A549 (cell line): ENCODE measurements at regions not wholly inside any gene's neighbourhood (a gene's known extent, or its start where the extent isn't known, plus 50 kb on each side); places are given as distances from the start of the nearest gene placed in this dataset.

Experiments used
- ATAC-seq, 2 experiments: fragments of 200-7000 bp in 1 of 2; fragments of >200 bp in 1 of 2; cut with Nextera tagmentation in 1 of 2; cut with Tn5 transposase in 1 of 2; 3 replicates each; pipeline versions ENCODE4 v1.8.0 to v1.9.1; 2018 to 2020; ENCODE audit warnings: mild to moderate bottlenecking in 1 of 2, moderate library complexity in 1 of 2
- CTCF ChIA-PET: fragments of 300-600 bp; sonication (Branson Sonifier 250); formaldehyde crosslinking; extraction: SDS; loops from one replicate; lab custom pipeline; 2021; ENCODE audit warnings: antibody characterized with exemption, inconsistent platforms; lab: Yijun Ruan, JAX
- POLR2A ChIA-PET: fragments of 350-600 bp; formaldehyde crosslinking; extraction: SDS; loops from one replicate; lab custom pipeline; 2021; ENCODE audit warnings: antibody characterized with exemption, inconsistent platforms; lab: Yijun Ruan, JAX
- DNase-seq, 2 experiments: peaks; one replicate each; pipeline versions ENCODE4 v3.0.0 to v3.0.0-alpha.2; 2011 to 2016; ENCODE audit warnings: low read depth in 1 of 2, low spot score in 1 of 2
- FAIRE-seq: peaks from 2 replicates; lab custom pipeline; 2011; peaks lifted over from hg19 to GRCh38; lab: Jason Lieb, UNC
- H3K27ac ChIP-seq, 2 experiments: fragments of >200 bp; sonication (Bioruptor Twin); formaldehyde crosslinking; 3 replicates each; pipeline ENCODE4 v1.5.1; 2016 to 2017
- H3K4me1 ChIP-seq: fragments of >200 bp; sonication (Bioruptor Twin); formaldehyde crosslinking; 3 replicates; pipeline ENCODE4 v1.6.1; 2016
- H3K4me2 ChIP-seq: fragments of >200 bp; sonication (Bioruptor Twin); formaldehyde crosslinking; 3 replicates; pipeline ENCODE4 v1.6.1; 2016
- H3K4me3 ChIP-seq: fragments of >200 bp; sonication (Bioruptor Twin); formaldehyde crosslinking; 3 replicates; pipeline ENCODE4 v1.5.1; 2016
- H3K9me3 ChIP-seq: fragments of >200 bp; sonication (Bioruptor Twin); formaldehyde crosslinking; 3 replicates; pipeline ENCODE4 v1.6.1; 2016
- ATOH8 ChIP-seq: fragments of 250-450 bp; sonication (Bioruptor Pico); IDR thresholded peaks from 2 replicates; pipeline ENCODE4 v1.5.0; 2020; ENCODE audit warnings: low read depth, mild to moderate bottlenecking, moderate library complexity
- CBX2 ChIP-seq: fragments of 200-600 bp; sonication (generic); IDR thresholded peaks from 2 replicates; pipeline ENCODE4 v1.6.1; 2016; ENCODE audit warnings: low read depth, mild to moderate bottlenecking, borderline replicate concordance
- CBX8 ChIP-seq: fragments of 200-600 bp; sonication (generic); IDR thresholded peaks from 2 replicates; pipeline ENCODE4 v1.6.1; 2016
- CEBPB ChIP-seq, 2 experiments: fragments of >200 bp in 1 of 2; sonication (Bioruptor Twin) in 1 of 2; formaldehyde crosslinking in 1 of 2; IDR thresholded peaks; 2 replicates each; pipeline ENCODE4 v1.6.1; 2012 to 2016
- EHMT2 ChIP-seq: fragments of 200-600 bp; sonication (generic); IDR thresholded peaks from 2 replicates; pipeline ENCODE4 v1.6.1; 2016; ENCODE audit warnings: antibody characterized with exemption, low read depth, mild to moderate bottlenecking, moderate library complexity
- HDAC2 ChIP-seq: fragments of 200-600 bp; sonication (generic); IDR thresholded peaks from 2 replicates; pipeline ENCODE4 v1.6.1; 2016
- HOXA7 ChIP-seq: fragments of 250-450 bp; sonication (Bioruptor Pico); IDR thresholded peaks from 2 replicates; pipeline ENCODE4 v1.5.0; 2020; ENCODE audit warnings: mild to moderate bottlenecking, moderate library complexity
- HOXB5 ChIP-seq: fragments of 250-450 bp; sonication (Bioruptor Pico); IDR thresholded peaks from 2 replicates; pipeline ENCODE4 v1.5.0; 2020; ENCODE audit warnings: mild to moderate bottlenecking, moderate library complexity
- JUN ChIP-seq, 2 experiments: fragments of >200 bp; sonication (Bioruptor Twin); formaldehyde crosslinking; IDR thresholded peaks; 2 replicates in 1 of 2; 3 replicates in 1 of 2; pipeline ENCODE4 v1.6.1; 2016 to 2017
- KDM1A ChIP-seq: fragments of 200-600 bp; sonication (generic); IDR thresholded peaks from 2 replicates; pipeline ENCODE4 v1.6.1; 2016; ENCODE audit warnings: low read depth, mild to moderate bottlenecking
- KDM5A ChIP-seq: fragments of 200-600 bp; sonication (generic); IDR thresholded peaks from 2 replicates; pipeline ENCODE4 v1.6.1; 2016; ENCODE audit warnings: antibody characterized with exemption, mild to moderate bottlenecking
- MAFK ChIP-seq: fragments of 450-650 bp; IDR thresholded peaks from 2 replicates; pipeline ENCODE4 v1.6.1; 2014; ENCODE audit not compliant: partially characterized antibody
- NPAS2 ChIP-seq: fragments of 250-450 bp; sonication (Bioruptor Pico); IDR thresholded peaks from 2 replicates; pipeline ENCODE4 v1.8.0; 2022; ENCODE audit warnings: mild to moderate bottlenecking, moderate library complexity, borderline replicate concordance
- PHF8 ChIP-seq: fragments of 200-600 bp; sonication (generic); IDR thresholded peaks from 2 replicates; pipeline ENCODE4 v1.6.1; 2016; ENCODE audit warnings: low read depth, mild to moderate bottlenecking, antibody characterized with exemption, moderate library complexity, borderline replicate concordance
- RARB ChIP-seq: fragments of 250-450 bp; sonication (Bioruptor Pico); IDR thresholded peaks from 2 replicates; pipeline ENCODE4 v1.8.0; 2021; ENCODE audit warnings: mild to moderate bottlenecking, moderate library complexity
- USF2 ChIP-seq: fragments of 450-650 bp; IDR thresholded peaks from 2 replicates; pipeline ENCODE4 v1.6.1; 2014; ENCODE audit warnings: antibody characterized with exemption
- ZC3H11A ChIP-seq: fragments of 450-650 bp; IDR thresholded peaks from 2 replicates; pipeline ENCODE4 v1.6.1; 2014; ENCODE audit warnings: antibody characterized with exemption, mild to moderate bottlenecking
- ZSCAN20 ChIP-seq: fragments of 250-450 bp; sonication (Bioruptor Pico); IDR thresholded peaks from 2 replicates; pipeline ENCODE4 v1.8.0; 2022; ENCODE audit warnings: mild to moderate bottlenecking, moderate library complexity
- WGBS: methylation state at CpG from one replicate; pipeline ENCODE4 v1.1.6; 2017; ENCODE audit errors: missing lambda C conversion rate; 5-methylcytosine and 5-hydroxymethylcytosine counted together
- TF ChIP-seq, protein P1 (sequence below): IDR thresholded peaks from 2 replicates; pipeline ENCODE4 v1.6.1; 2012
- TF ChIP-seq, protein P2 (sequence below): IDR thresholded peaks from 2 replicates; pipeline ENCODE4 v1.6.1; 2012; ENCODE audit warnings: low read depth, borderline replicate concordance
- TF ChIP-seq, protein P3 (sequence below): fragments of 250-450 bp; sonication (Bioruptor Pico); IDR thresholded peaks from 2 replicates; pipeline ENCODE4 v1.5.0; 2021; ENCODE audit warnings: mild to moderate bottlenecking, moderate library complexity, borderline replicate concordance

DNA sequence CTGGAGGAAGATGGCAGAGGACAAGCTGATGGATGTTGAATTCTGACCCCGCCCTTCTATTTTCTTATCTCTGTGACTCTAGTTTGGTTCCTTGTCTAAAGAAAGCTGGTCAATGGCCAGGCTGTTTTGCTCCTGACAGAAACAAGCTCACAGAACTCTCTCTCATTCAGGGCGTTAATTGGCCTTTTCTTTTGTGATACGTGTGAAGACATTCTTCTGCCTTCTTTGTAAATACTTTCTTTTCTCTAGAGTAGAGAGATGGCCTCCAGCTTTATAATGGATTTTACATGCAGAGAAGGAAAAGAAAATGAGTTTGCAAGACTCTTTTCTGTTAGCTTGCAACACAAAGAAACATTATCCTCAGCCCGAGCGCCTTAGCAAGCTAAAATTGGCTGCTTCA lies 492.2 kb upstream of the CCDC196 start:
- Histone ChIP-seq H3K4me2 (no peak overlapping the region), H3K4me1 (no peaks in the 10 kb centered on the region), H3K9me3 (no peaks in the 10 kb centered on the region), H3K27ac (no peak overlapping the region), H3K4me3 (no peak overlapping the region)
- ChIA-PET POLR2A (no interaction called here), CTCF (interaction anchor here (0.9 kb wide), 1 partner anchor 9 kb away, joined by 3 read pairs; no protein-coding TSS in a partner anchor)
- no peak for FAIRE-seq
- no peak for DNase-seq
- ATAC-seq = no peak
- no peak for TF ChIP-seq PHF8
- TF ChIP-seq ZSCAN20 (CRISPR knock-in tag) = no peak
- TF ChIP-seq HOXA7 (CRISPR knock-in tag) = no peak
- no peak for TF ChIP-seq CBX2
- 15% methylated on average over 5 of the region's 5 CpGs for WGBS

DNA sequence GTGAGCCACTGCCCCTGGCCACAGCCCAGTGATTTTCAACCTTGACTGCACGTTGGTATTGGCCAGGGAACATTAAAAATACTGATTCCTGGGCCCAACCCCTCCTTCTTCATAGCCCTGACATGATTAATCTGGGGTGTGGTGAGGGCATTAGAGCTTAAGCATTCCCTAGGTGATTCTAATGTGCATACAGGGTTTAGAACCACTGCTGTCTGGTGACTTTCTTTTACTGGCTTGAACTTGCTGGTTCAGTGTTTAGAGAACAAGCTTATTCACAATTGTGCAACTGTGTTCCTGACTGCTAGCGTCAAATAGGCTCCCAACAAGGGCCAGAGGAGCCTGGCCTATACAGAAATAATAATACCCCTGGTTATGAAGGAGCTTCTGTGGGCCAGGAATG lies 488.8 kb upstream of the CCDC196 start:
- no peak overlapping the region for H3K4me3 ChIP-seq
- FAIRE-seq (no peak), ATAC-seq (no peak), DNase-seq (no peak)
- H3K4me2 ChIP-seq = no peak overlapping the region
- POLR2A ChIA-PET = no interaction called here
- 3% methylated on average over 2 of the region's 2 CpGs for WGBS
- TF ChIP-seq HOXB5 (CRISPR knock-in tag) (no peak), KDM5A (no peak), NPAS2 (CRISPR knock-in tag) (no peak), EHMT2 (no peak)
- H3K4me1 ChIP-seq = no peaks in the 10 kb centered on the region
- peaks cover 13% of the 10 kb centered on the region; the same call in 2 of the 3 replicates for H3K9me3 ChIP-seq
- no peak overlapping the region for H3K27ac ChIP-seq
- CTCF ChIA-PET = no interaction called here

DNA sequence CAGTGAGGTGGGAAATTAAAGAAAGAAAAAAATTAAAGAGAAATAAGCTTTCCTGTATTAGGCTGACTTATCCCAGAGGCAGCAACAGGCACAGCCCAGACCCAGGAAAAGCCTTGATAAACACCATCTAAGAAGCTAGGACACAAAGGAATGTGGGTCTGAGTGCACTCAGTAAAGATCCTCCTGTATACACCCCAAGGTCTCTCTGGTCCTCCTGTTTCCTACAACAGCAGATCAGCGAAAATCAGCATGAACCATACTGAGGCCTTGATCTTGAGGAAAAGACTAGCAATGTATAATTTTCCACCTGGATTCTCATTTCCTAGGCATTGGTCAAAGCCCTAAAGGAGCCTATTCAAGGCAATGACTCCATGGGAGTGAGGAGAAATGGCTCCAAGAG lies 486.3 kb upstream of the CCDC196 start:
- no peak for ATAC-seq
- TF ChIP-seq ZC3H11A (no peak), RARB (no peak), ATOH8 (no peak), JUN (IDR thresholded peaks at IDR 0.05) (no peak), HOXA7 (CRISPR knock-in tag) (no peak), KDM1A (no peak), CBX2 (no peak), EHMT2 (no peak), CBX8 (no peak), MAFK (no peak), CEBPB (IDR thresholded peaks at IDR 0.05) (no peak), NPAS2 (CRISPR knock-in tag) (no peak), HDAC2 (no peak), KDM5A (no peak), USF2 (no peak)
- TF ChIP-seq, protein P1, sequence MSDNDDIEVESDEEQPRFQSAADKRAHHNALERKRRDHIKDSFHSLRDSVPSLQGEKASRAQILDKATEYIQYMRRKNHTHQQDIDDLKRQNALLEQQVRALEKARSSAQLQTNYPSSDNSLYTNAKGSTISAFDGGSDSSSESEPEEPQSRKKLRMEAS = no peak
- TF ChIP-seq, protein P2, sequence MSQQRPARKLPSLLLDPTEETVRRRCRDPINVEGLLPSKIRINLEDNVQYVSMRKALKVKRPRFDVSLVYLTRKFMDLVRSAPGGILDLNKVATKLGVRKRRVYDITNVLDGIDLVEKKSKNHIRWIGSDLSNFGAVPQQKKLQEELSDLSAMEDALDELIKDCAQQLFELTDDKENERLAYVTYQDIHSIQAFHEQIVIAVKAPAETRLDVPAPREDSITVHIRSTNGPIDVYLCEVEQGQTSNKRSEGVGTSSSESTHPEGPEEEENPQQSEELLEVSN = no peak
- TF ChIP-seq, protein P3, sequence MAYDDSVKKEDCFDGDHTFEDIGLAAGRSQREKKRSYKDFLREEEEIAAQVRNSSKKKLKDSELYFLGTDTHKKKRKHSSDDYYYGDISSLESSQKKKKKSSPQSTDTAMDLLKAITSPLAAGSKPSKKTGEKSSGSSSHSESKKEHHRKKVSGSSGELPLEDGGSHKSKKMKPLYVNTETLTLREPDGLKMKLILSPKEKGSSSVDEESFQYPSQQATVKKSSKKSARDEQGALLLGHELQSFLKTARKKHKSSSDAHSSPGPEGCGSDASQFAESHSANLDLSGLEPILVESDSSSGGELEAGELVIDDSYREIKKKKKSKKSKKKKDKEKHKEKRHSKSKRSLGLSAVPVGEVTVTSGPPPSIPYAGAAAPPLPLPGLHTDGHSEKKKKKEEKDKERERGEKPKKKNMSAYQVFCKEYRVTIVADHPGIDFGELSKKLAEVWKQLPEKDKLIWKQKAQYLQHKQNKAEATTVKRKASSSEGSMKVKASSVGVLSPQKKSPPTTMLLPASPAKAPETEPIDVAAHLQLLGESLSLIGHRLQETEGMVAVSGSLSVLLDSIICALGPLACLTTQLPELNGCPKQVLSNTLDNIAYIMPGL = no peak
- 5% methylated on average over 1 of the region's 1 CpG for WGBS
- no peak overlapping the region for H3K4me3 ChIP-seq
- no peak for DNase-seq
- peaks cover 13% of the 10 kb centered on the region; the same call in 2 of the 3 replicates for H3K9me3 ChIP-seq
- H3K4me1 ChIP-seq = no peaks in the 10 kb centered on the region
- FAIRE-seq = no peak
- no peak overlapping the region for H3K27ac ChIP-seq
- ChIA-PET CTCF (no interaction called here), POLR2A (no interaction called here)
- H3K4me2 ChIP-seq = no peak overlapping the region
